Common myeloid progenitor, CD34-positive (primary cell): ENCODE measurements at regions not wholly inside any gene's neighbourhood (a gene's known extent, or its start where the extent isn't known, plus 50 kb on each side); places are given as distances from the start of the nearest gene placed in this dataset.

Source experiments
- CTCF ChIA-PET: fragments of 350-600 bp; sonication (Branson Sonifier 250); formaldehyde crosslinking; loops from one replicate; lab custom pipeline; 2021; ENCODE audit warnings: antibody characterized with exemption; lab: Charles Lee
- POLR2A ChIA-PET: fragments of 350-600 bp; sonication (Branson Sonifier 250); formaldehyde crosslinking; loops from one replicate; lab custom pipeline; 2021; ENCODE audit warnings: antibody characterized with exemption; lab: Charles Lee
- DNase-seq, 3 donors: peaks; one replicate each; pipeline versions ENCODE4 v3.0.0 to v3.0.0-alpha.2; 2013
- H3K27ac ChIP-seq, 2 experiments: 1 replicate in 1 of 2; 2 replicates in 1 of 2; pipeline ENCODE4 v1.7.0; 2013; ENCODE audit warnings: inconsistent platforms in 2 of 2, low read length in 2 of 2, mild to moderate bottlenecking in 2 of 2, low read depth in 1 of 2, moderate library complexity in 1 of 2; ENCODE audit not compliant: severe bottlenecking in 2 of 2, insufficient read depth in 1 of 2, poor library complexity in 1 of 2
- H3K27me3 ChIP-seq, 5 experiments: replicated peaks in 2 of 5; 1 replicate in 3 of 5; 2 replicates in 2 of 5; pipeline versions ENCODE4 v1.6.1 to v1.7.0; 2013; ENCODE audit warnings: low read length in 4 of 5, mild to moderate bottlenecking in 2 of 5, moderate library complexity in 2 of 5, inconsistent platforms in 1 of 5; ENCODE audit not compliant: insufficient read depth in 5 of 5, control insufficient read depth in 4 of 5
- H3K36me3 ChIP-seq, 4 experiments: 1 replicate in 2 of 4; 2 replicates in 2 of 4; pipeline versions ENCODE4 v1.6.1 to v1.7.0; 2013; ENCODE audit warnings: low read length in 3 of 4, control low read depth in 1 of 4, mild to moderate bottlenecking in 1 of 4; ENCODE audit not compliant: control insufficient read depth in 4 of 4, insufficient read depth in 4 of 4
- H3K4me1 ChIP-seq, 4 experiments: 1 replicate in 3 of 4; 2 replicates in 1 of 4; pipeline versions ENCODE4 v1.6.1 to v1.7.1; 2013; ENCODE audit warnings: low read length in 3 of 4, mild to moderate bottlenecking in 3 of 4, control low read depth in 1 of 4, inconsistent platforms in 1 of 4, moderate library complexity in 1 of 4; ENCODE audit not compliant: control insufficient read depth in 4 of 4, insufficient read depth in 4 of 4; ENCODE audit errors: control extremely low read depth in 1 of 4
- H3K4me3 ChIP-seq, 7 experiments: 1 replicate in 4 of 7; 2 replicates in 3 of 7; pipeline versions ENCODE4 v1.5.1 to v1.7.0; 2013; ENCODE audit warnings: mild to moderate bottlenecking in 7 of 7, low read length in 6 of 7, moderate library complexity in 6 of 7, inconsistent platforms in 2 of 7, low read depth in 2 of 7, control low read depth in 1 of 7; ENCODE audit not compliant: insufficient read depth in 4 of 7, control insufficient read depth in 1 of 7; ENCODE audit errors: extremely low read depth in 1 of 7
- H3K9me3 ChIP-seq, 5 experiments: 1 replicate in 4 of 5; 2 replicates in 1 of 5; pipeline versions ENCODE4 v1.6.1 to v1.7.1; 2013; ENCODE audit warnings: low read length in 4 of 5, mild to moderate bottlenecking in 2 of 5, inconsistent platforms in 1 of 5, low read depth in 1 of 5, moderate library complexity in 1 of 5; ENCODE audit not compliant: control insufficient read depth in 4 of 5, insufficient read depth in 2 of 5; ENCODE audit errors: control extremely low read depth in 1 of 5
- WGBS: methylation state at CpG from one replicate; pipeline ENCODE4 v1.1.5; 2013; ENCODE audit not compliant: insufficient coverage; 5-methylcytosine and 5-hydroxymethylcytosine counted together

- DNase-seq, result no peak
- H3K36me3 ChIP-seq, result no peaks in the 10 kb centered on the region
- no peak overlapping the region for H3K4me3 ChIP-seq
- no peak overlapping the region for H3K27ac ChIP-seq
- POLR2A ChIA-PET, result no interaction called here
- H3K9me3 ChIP-seq, result no peaks in the 10 kb centered on the region
- H3K27me3 ChIP-seq, result no peaks in the 10 kb centered on the region
- peaks cover 0 to 3% (median 0%) of the 10 kb centered on the region in 4 experiments for H3K4me1 ChIP-seq
- CTCF ChIA-PET, result no interaction called here
These were observed 50.1 kb upstream of the ZNF608 start for GRCh38 chr5:124796495-124796894.

GRCh38 chr5:124797665-124798087 lies 51.2 kb upstream of the ZNF608 start:
- H3K9me3 ChIP-seq, result no peaks in the 10 kb centered on the region
- WGBS, result 98% methylated on average over 9 of the region's 12 CpGs
- H3K36me3 ChIP-seq, result no peaks in the 10 kb centered on the region
- POLR2A ChIA-PET, result no interaction called here
- no peaks in the 10 kb centered on the region for H3K27me3 ChIP-seq
- H3K4me3 ChIP-seq, result no peak overlapping the region
- H3K4me1 ChIP-seq, result peaks cover 0 to 3% (median 0%) of the 10 kb centered on the region in 4 experiments
- H3K27ac ChIP-seq, result no peak overlapping the region
- CTCF ChIA-PET, result no interaction called here
- no peak for DNase-seq

GRCh38 chr5:124798890-124799289 lies 52.5 kb upstream of the ZNF608 start:
- Histone ChIP-seq H3K4me3 (no peak overlapping the region), H3K27ac (no peak overlapping the region), H3K36me3 (no peaks in the 10 kb centered on the region), H3K27me3 (no peaks in the 10 kb centered on the region), H3K9me3 (no peaks in the 10 kb centered on the region), H3K4me1 (peaks cover 0 to 3% (median 0%) of the 10 kb centered on the region in 4 experiments)
- CTCF ChIA-PET, result no interaction called here
- WGBS, result 96% methylated on average over 3 of the region's 3 CpGs
- POLR2A ChIA-PET, result no interaction called here
- no peak for DNase-seq

GRCh38 chr5:124801551-124801950 lies 55.1 kb upstream of the ZNF608 start:
- H3K9me3 ChIP-seq, result no peaks in the 10 kb centered on the region
- no peak overlapping the region for H3K4me3 ChIP-seq
- DNase-seq, result no peak
- no peaks in the 10 kb centered on the region for H3K27me3 ChIP-seq
- H3K27ac ChIP-seq, result no peak overlapping the region
- 80% methylated on average over 2 of the region's 3 CpGs for WGBS
- POLR2A ChIA-PET, result no interaction called here
- H3K4me1 ChIP-seq, result peaks cover 0 to 8% (median 0%) of the 10 kb centered on the region in 4 experiments
- H3K36me3 ChIP-seq, result no peaks in the 10 kb centered on the region
- CTCF ChIA-PET, result interaction anchor here (1.2 kb wide), 1 partner anchor 39 kb away, joined by 3 read pairs; no protein-coding TSS in a partner anchor

GRCh38 chr5:124803617-124804323 lies 57.3 kb upstream of the ZNF608 start:
- POLR2A ChIA-PET, result interaction anchor here (0.6 kb wide), 1 partner anchor 578 kb away, joined by 3 read pairs; no protein-coding TSS in a partner anchor
- DNase-seq, result no peak
- peaks cover 0 to 8% (median 0%) of the 10 kb centered on the region in 4 experiments for H3K4me1 ChIP-seq
- H3K36me3 ChIP-seq, result no peaks in the 10 kb centered on the region
- no peak overlapping the region for H3K4me3 ChIP-seq
- no peaks in the 10 kb centered on the region for H3K27me3 ChIP-seq
- H3K9me3 ChIP-seq, result no peaks in the 10 kb centered on the region
- no peak overlapping the region for H3K27ac ChIP-seq
- CTCF ChIA-PET, result interaction anchor here (1.0 to 1.2 kb wide), 2 partner anchors 30 to 64 kb away, joined by 3 read pairs; no protein-coding TSS in a partner anchor
- no CpG with 5 or more reads among the region's 3 CpGs for WGBS

GRCh38 chr5:124806026-124806372 lies 59.6 kb upstream of the ZNF608 start:
- Histone ChIP-seq H3K27ac (no peak overlapping the region), H3K4me1 (peaks cover 0 to 8% (median 0%) of the 10 kb centered on the region in 4 experiments), H3K9me3 (no peaks in the 10 kb centered on the region), H3K36me3 (no peaks in the 10 kb centered on the region), H3K4me3 (no peak overlapping the region), H3K27me3 (no peaks in the 10 kb centered on the region)
- ChIA-PET CTCF (no interaction called here), POLR2A (no interaction called here)
- WGBS, result no CpG with 5 or more reads among the region's 1 CpG
- DNase-seq, result no peak

GRCh38 chr5:124806373-124807077 lies 60.1 kb upstream of the ZNF608 start:
- Histone ChIP-seq H3K4me1 (peaks cover 0 to 6% (median 0%) of the 10 kb centered on the region in 4 experiments), H3K9me3 (no peaks in the 10 kb centered on the region), H3K36me3 (no peaks in the 10 kb centered on the region), H3K27ac (no peak overlapping the region), H3K4me3 (no peak overlapping the region), H3K27me3 (no peaks in the 10 kb centered on the region)
- ChIA-PET CTCF (interaction anchor here (0.6 kb wide), 1 partner anchor 1571 kb away, joined by 3 read pairs; no protein-coding TSS in a partner anchor), POLR2A (interaction anchor here (0.6 kb wide), 1 partner anchor 350 kb away, joined by 3 read pairs; no protein-coding TSS in a partner anchor)
- DNase-seq, result peak; percentile 21 to 65 (median 57)
- 54% methylated on average over 9 of the region's 12 CpGs for WGBS
